ENCODE measurements at regions not wholly inside any gene's neighbourhood (a gene's known extent, or its start where the extent isn't known, plus 50 kb on each side); places are given as distances from the start of the nearest gene placed in this dataset.

DNA sequence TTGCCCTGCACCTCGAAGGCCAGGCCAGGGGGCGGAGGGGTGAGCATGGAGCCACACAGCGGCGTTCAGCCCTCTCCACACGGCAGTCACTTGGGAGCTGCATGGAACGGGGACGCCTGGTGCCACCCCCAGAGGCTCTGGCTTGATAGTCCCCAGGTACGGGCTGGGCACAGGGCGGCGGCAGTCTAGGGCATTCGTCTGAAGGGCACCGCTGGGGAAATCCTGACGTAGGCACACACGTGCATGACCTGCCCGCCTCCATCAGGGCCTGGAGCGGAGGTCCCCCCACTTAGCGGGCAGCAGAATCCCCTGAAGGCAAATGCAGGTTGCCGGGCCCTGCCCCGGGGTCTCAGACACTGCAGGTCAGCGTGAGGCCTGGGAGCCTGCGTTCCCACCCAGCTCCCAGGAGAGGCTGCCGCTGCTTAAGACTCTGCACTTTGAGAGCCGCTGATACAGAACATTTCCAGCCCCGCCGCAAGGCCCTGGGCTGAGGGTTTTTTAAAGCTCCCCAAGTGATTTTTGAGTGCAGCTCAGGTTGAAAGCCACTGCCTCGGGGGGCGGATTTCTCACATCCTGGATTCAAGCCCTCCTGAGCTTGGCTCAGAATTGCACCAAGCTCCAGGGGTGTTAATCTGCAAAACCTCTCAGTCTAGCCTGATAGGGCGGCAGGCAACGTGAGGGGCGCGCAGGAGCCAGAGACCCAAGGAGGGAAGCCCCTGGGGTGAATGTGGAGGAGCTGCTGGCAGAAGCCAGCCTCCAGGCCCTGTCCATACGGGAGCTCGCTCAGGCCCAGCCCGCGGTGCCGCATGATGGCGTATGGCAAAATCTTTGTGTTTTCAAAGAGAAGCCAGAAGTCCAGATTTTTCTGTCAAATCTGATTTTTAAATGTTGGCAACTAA is 182.3 kb upstream of the GSE1 start:
- no peak for DNase-seq

- no peak for DNase-seq
Observed at GRCh38 chr16:85431431-85432124, 181.5 kb upstream of the GSE1 start.

GRCh38 chr16:85432606-85433005 is 180.5 kb upstream of the GSE1 start:
- no peak for DNase-seq

GRCh38 chr16:85433477-85433876 is 179.6 kb upstream of the GSE1 start:
- no peak for DNase-seq

DNA sequence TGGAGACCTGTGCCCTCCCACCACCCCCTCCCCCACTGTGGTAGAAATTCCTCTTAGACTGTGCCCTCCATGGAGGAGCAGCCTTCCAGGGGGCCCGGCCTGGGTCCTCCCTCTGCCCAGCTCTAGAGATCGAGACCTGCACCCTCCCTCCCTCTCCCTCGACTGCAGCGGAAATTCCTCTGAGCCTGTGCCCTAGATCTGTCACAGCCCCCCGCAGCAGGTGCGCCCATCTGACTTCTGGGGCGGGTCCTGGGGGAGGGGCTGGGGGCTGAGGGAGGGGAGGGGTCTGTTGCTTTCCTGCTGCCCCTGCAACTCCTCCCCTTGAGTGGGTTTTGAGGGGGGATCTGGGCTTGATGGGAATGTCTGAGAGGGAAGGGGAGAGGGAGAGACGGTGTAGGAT is 177.8 kb upstream of the GSE1 start:
- DNase-seq, result no peak

DNA sequence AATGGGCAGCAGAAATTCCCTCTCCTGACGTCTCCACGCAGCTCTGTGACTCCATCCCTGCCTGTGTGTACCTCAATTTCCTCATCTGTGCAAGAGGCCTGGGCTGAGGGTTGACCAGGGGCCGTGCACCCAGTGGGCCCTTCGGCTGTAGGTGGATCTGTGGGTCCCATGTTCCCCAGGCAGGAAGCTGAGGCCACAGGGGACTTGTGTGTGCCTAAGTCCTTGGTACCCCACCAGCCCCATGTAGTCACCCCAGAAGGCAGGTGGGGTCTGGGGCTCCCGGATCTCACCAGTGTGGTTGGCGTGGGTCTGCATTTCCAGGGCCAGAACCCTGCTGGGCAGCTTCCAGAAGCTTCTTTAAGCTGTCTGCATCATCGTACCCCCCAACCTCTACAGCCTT is 177.4 kb upstream of the GSE1 start:
- DNase-seq, result no peak

- no peak for DNase-seq
Observed at GRCh38 chr16:85436207-85436606, 176.9 kb upstream of the GSE1 start.

DNA sequence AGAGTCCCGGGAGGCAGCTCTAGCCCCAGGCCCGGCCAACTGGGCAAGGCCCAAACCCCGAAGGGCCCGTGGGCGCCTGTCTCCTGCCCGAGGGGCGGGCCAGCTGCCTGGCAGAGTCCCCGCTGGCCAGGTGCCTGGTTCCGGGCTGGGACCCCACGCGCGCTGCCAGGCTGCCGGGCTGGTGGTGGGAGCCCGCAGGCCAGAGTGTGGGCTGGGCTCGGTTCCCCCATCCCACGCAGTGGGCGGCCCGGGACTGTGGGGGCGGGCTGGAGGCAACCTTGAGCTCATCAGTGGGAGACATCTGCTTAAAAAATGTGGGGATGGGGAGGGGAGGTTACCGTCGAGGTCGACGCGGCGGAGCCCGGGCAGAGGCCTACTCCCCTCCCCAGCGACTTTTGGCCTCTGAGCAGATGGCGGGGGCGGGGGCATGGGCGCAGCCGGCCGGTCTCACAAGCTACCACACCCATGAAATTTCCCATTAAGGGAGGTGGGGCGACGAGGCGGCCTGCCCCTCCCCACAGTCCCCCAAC is 176.4 kb upstream of the GSE1 start:
- no peak for DNase-seq

DNA sequence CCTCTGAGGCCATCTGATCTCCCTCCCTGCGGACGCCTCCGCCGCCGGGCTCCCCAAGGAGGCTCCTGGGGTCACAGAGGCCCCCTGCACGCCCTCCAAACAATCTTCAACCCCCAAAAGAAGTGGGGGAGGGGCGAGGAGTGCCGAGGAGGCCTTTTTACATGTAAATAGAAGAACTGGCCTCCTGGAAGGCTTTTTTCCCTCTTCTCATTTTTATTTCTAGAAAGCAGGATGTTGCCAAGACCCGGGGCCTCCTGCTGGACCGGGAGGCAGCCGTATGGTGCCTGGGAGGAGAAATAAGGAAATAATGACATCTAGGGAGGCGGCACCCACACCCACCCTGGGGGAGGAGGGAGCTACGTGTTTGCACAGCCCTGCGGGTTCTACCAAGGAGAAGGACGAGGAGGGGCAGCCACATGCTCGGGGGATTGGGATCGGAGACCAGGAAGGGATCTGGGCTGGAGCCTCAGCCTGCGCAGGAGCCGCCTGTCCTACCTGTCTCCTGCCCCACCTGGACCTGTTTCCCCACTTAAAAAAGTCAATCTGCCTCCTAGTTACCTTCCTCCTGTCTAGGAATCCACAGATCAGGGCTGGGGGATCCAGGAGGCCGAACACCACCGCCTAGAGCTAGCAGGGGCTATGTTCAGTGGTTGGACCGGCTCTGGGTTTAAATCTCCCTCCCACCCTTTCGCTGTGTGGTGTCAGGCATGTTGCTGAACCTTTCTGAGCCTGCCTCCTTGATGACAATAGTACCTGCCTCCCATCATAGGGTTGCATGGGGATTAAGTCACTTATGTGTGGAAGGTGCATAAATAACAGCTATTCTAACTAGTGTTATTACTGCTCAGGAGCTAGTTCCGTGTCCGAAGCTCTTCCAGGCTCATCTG is 175.7 kb upstream of the GSE1 start:
- DNase-seq, result peak; percentile 69

DNA sequence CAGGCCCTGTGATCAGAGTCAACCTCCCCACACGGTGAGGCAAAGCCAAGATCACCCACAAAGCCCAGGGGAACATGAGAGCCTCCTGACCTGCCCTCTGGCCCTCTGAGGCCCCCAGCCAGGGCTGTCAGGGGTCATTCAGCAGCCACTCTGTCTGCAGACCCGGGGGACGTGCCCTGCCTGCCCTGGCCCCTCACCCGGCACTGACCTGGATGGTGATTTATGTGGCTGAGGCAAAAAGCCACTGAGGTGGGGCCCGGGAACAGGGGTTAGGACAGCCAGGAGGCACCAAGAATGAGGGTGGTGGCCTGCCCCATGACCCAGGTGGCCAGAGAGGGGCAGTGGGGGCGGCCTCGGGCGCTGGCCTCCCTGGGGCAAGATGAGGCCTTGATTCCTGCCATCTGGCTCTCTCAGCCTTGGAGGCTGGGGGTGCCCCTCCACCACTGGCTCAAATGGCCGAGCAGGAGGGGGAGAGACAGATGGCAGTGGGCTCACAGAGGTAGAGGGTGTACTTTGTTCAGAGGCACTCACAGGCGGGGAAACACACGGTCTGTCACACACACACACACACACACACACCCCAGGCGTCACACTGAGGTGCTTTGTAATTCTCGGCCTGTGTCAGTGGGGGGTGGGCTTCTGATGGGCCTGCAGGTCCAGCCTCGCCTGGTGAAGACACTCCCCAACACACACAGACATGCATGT is 174.0 kb upstream of the GSE1 start:
- DNase-seq, result no peak

DNA sequence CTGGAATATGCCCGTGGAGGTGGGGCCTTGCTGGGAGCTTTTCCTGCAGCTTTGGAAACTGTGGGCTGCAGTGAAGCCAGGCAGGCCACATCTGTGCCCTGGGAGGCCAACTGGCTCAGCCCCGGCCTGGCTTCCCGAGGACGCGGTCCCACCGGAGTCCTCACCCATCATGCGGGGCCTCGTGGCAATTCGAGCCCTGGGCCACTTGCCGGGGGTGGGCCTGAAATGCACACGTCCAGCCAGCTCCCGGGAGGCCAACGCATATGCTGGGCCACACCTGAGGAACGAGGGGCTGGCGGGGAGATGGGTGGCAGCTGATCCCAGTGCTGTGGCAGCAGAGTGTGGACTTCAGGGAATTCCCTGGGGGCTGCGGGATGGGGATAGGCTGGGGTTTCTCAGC is 172.4 kb upstream of the GSE1 start:
- DNase-seq, result no peak

DNA sequence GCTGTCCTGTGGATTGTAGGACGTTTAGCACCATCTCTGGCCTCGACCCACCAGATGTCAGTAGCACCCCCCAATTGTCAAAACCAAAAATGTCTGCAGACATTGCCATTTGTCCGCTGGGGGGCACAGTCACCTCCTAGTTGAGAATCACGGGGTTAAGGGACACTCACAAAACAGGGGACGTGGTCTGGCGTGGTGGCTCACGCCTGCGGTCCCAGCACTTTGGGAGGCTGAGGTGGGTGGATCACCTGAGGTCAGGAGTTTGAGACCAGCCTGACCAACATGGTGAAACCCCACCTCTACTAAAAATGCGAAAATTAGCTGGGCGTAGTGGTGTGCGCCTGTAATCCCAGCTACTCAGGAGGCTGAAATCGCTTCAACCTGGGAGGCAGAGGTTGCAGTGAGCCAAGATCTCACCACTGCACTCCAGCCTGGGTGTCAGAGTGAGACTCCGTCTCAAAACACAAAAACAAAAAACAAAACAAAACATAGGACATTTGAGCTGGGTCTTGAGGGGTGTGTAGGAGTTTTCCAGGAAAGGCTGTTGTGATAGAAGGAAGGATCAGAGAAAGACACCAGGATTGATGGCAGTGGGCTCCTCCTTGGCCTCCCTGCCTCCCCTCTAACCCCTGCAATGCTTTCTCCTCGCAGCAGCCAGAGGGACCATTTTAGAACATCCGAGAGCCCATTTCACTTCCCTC is 171.8 kb upstream of the GSE1 start:
- DNase-seq, result no peak

- DNase-seq, result no peak
Observed at GRCh38 chr16:85441890-85442670, 171.0 kb upstream of the GSE1 start.

DNA sequence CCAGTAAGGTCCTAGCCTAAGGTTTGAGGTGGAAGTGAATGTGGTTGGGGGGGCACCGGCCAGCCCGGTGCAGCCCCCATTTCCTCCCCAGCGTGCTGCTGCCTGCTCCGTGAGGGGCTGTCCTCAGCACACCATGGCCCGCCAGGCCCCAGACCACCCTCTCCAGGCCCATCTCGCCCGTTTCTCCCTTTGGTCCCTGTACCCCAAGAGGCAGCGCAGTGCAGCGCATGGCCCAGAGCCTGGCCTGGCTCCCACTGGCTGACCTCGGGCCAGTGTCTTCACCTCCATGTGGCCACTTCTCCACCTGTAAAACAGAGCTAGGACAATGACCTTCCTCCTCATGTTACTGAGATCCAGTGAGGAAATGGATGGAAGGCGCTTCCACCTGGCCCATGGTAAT is 170.0 kb upstream of the GSE1 start:
- no peak for DNase-seq

DNA sequence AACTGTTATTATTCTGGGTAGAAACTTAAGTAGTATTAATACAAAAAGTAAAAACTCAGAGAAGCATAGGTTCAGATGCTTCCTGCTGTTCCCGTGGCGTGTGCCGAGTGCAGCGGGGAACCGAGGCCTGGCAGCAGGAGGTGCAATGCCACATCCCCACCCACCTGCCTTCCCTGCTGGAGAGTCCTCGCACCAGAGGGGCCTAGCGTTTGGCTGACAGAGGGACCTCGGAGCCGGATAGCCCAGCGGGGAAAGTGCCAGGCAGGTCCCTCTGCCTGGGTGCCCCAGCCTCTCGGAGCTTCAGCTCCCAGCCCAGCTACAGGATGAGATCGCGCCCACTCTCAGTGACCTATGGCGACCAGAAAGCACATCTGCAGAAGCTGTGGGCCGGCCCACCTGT is 169.6 kb upstream of the GSE1 start:
- no peak for DNase-seq

- DNase-seq, result peak; percentile 57
Observed at GRCh38 chr16:85445064-85445778, 167.9 kb upstream of the GSE1 start.

DNA sequence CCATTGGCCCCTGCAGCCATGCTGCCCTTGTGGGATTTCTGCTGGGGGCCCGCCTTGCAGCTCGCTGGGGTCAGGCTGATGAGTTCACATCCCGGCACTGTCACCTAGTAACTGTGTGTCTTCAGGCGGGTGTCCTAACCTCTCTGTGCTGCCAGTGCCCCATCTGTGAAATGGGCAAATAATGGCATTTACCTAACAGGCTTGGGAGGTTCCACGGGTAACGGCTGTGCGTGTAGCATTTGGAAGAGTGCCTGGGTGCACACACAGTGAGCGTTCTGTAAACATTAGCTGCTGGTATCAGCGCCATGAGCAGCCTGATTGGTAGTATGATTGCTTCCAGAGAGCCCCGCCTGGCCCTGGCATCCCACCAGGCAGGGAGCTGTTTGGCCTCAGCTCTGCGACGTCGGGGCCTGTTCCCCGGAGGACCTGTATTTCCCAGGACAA is 167.3 kb upstream of the GSE1 start:
- no peak for DNase-seq

GRCh38 chr16:85446951-85447692 is 166.0 kb upstream of the GSE1 start:
- no peak for DNase-seq

- DNase-seq, result no peak
Observed at GRCh38 chr16:85447693-85448313, 165.3 kb upstream of the GSE1 start.

Measured in NCI-H526 treated with DMSO at 0.1 percent for 48 hours (cell line).